ENCODE measurements at regions not wholly inside any gene's neighbourhood (a gene's known extent, or its start where the extent isn't known, plus 50 kb on each side); places are given as distances from the start of the nearest gene placed in this dataset.
"Not testable (repeated sequence)": the region's sequence is repeated elsewhere in the genome, so short reads cannot be mapped to it uniquely, and the experiment has no call there.

- Mint-ChIP-seq H3K27ac (no peak overlapping the region), H3K36me3 (no peaks in the 10 kb centered on the region), H3K27me3 (ENCODE audit: low read depth) (no peaks in the 10 kb centered on the region), H3K9me3 (peaks cover 7% of the 10 kb centered on the region), H3K4me1 (no peaks in the 10 kb centered on the region), H3K4me3 (no peak overlapping the region)
- no peak for TF ChIP-seq CTCF (IDR thresholded peaks at IDR 0.05; ENCODE audit: unreplicated experiment)
- no peak for DNase-seq (ENCODE audit: low spot score in 2 of 2, unreplicated experiment in 2 of 2)
These were observed 370.4 kb downstream of the PRDM9 start for GRCh38 chr5:23877847-23878246.

DNA sequence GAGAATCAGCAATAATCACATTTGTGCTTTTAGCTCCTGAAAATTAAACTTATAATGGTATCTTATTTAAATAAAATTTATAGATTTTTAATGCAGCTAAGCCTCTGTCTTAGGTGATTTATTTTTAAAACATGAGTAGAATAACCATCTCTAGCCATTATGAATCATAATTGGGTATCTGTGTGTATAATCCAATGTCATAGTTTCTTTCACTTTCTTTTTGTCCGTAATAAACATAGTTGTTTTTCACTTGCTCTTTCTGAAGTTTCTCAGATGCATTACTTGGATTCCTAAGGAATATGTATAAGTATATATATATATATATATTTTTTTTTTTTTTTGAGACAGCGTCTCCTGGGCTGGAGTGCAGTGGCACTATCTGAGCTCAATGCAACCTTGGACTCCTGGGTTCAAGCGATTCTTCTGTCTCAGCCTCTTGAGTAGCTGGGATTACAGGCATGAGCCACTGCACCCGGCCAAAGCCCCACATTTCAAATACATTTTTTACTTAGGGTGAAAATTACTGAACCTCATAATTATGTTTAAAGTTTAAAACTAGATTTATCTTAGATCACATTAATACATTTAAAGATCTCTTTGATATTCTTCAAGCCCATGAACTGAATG lies 377.1 kb downstream of the PRDM9 start:
- H3K9me3 Mint-ChIP-seq: peaks cover 7% of the 10 kb centered on the region
- no peaks in the 10 kb centered on the region for H3K27me3 Mint-ChIP-seq (ENCODE audit: low read depth)
- no peaks in the 10 kb centered on the region for H3K4me1 Mint-ChIP-seq
- H3K36me3 Mint-ChIP-seq: no peaks in the 10 kb centered on the region
- TF ChIP-seq CTCF (IDR thresholded peaks at IDR 0.05; ENCODE audit: unreplicated experiment): no peak
- H3K4me3 Mint-ChIP-seq: no peak overlapping the region
- no peak for DNase-seq (ENCODE audit: low spot score in 2 of 2, unreplicated experiment in 2 of 2)
- no peak overlapping the region for H3K27ac Mint-ChIP-seq

- H3K4me1 Mint-ChIP-seq: no peaks in the 10 kb centered on the region
- no peak for DNase-seq (ENCODE audit: low spot score in 2 of 2, unreplicated experiment in 2 of 2)
- no peak overlapping the region for H3K4me3 Mint-ChIP-seq
- H3K27me3 Mint-ChIP-seq (ENCODE audit: low read depth): no peaks in the 10 kb centered on the region
- no peak for TF ChIP-seq CTCF (IDR thresholded peaks at IDR 0.05; ENCODE audit: unreplicated experiment)
- no peak overlapping the region for H3K27ac Mint-ChIP-seq
- H3K36me3 Mint-ChIP-seq: no peaks in the 10 kb centered on the region
- H3K9me3 Mint-ChIP-seq: peaks cover 38% of the 10 kb centered on the region
These were observed 386.2 kb downstream of the PRDM9 start for GRCh38 chr5:23893561-23893960.

DNA sequence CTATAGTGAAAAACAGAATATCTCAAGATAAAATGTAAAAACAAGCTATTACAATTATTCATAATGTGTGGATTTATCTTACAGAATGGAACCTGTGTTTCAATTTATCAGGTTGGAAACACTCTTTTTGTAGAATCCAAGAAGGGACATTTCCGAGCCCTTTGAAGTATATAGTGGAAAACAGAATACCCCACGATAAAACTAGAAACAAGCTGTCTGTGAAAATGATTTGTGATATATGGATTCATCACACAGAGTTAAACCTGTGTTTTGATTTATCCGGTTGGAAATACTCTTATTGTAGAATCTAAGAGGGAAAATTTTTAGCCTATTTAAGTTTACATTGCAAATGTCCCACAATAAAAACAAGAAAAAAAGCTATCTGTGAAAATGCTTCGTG lies 388.2 kb downstream of the PRDM9 start:
- Mint-ChIP-seq H3K9me3 (peaks cover 42% of the 10 kb centered on the region), H3K27me3 (ENCODE audit: low read depth) (no peaks in the 10 kb centered on the region), H3K4me3 (no peak overlapping the region), H3K27ac (no peak overlapping the region), H3K4me1 (no peaks in the 10 kb centered on the region), H3K36me3 (no peaks in the 10 kb centered on the region)
- no peak for DNase-seq (ENCODE audit: low spot score in 2 of 2, unreplicated experiment in 2 of 2)
- TF ChIP-seq CTCF (IDR thresholded peaks at IDR 0.05; ENCODE audit: unreplicated experiment): no peak

DNA sequence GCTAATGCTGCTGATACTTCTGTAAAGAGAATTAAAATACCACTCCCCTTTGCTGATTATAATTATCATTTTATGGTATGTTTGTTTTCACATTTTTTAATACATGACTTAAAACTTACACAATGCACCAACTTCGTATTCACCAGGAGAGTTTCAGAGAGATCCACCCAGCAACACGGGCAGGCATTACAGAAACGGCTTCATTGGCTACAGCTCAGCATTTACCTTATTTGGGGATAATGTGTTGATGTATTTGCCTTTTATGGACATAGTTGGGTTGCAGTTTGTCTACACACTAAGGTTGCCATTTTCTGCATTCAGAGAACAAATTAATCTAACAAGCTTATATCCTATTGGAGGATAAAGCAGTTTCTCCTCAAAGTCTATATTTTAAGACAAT lies 423.6 kb downstream of the PRDM9 start:
- no peak for DNase-seq (ENCODE audit: low spot score in 2 of 2, unreplicated experiment in 2 of 2)
- no peak for TF ChIP-seq CTCF (IDR thresholded peaks at IDR 0.05; ENCODE audit: unreplicated experiment)
- no peaks in the 10 kb centered on the region for H3K36me3 Mint-ChIP-seq
- H3K27me3 Mint-ChIP-seq (ENCODE audit: low read depth): no peaks in the 10 kb centered on the region
- no peak overlapping the region for H3K4me3 Mint-ChIP-seq
- H3K27ac Mint-ChIP-seq: no peak overlapping the region
- no peaks in the 10 kb centered on the region for H3K4me1 Mint-ChIP-seq
- peaks cover 18% of the 10 kb centered on the region for H3K9me3 Mint-ChIP-seq

GRCh38 chr5:23951261-23951928 lies 444.0 kb downstream of the PRDM9 start:
- not testable (repeated sequence) for H3K4me1 Mint-ChIP-seq; H3K4me3 Mint-ChIP-seq; DNase-seq (ENCODE audit: low spot score in 2 of 2, unreplicated experiment in 2 of 2); H3K27ac Mint-ChIP-seq; H3K27me3 Mint-ChIP-seq (ENCODE audit: low read depth); H3K36me3 Mint-ChIP-seq
- peaks cover 62% of the 10 kb centered on the region for H3K9me3 Mint-ChIP-seq

All from mesothelial cell of epicardium (in vitro differentiated cells).